ENCODE measurements at regions not wholly inside any gene's neighbourhood (a gene's known extent, or its start where the extent isn't known, plus 50 kb on each side); places are given as distances from the start of the nearest gene placed in this dataset.

DNA sequence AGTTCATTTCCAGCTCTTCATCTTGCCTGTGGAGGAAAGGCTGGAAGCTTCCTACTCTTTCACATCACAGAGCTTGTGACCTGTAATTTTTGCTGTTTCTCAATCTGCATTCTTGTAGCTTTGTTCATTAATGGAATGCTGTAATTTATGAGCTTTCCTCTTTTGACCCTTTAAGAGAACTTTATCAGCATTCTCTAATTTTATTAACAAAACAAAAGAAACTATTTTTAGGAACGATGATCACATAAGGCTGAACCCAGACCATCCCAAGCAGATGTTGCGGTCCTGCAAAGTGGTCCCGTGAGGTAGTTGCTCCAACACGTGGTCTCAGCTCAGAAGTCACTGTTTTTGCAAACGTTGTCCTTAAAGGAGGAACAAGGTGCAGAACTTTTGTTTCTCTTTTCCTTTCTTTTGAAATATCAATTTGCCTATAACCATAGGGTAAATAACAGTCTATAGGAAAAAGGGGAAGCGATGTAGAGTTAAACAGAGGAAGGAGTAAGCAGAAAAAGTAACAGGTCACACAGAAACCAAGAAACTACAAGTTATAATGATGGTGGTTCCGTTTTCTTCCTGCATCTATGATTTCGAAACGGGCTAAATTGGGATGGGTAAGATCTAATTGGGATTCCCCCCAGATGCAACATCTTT is 121.3 kb upstream of the PHACTR1 start:
- no peak overlapping the region for H3K27ac Mint-ChIP-seq (ENCODE audit: unreplicated experiment)
- Histone ChIP-seq H3K79me2 (ENCODE audit: insufficient read depth, low read length) (no peaks in the 10 kb centered on the region), H3K4me2 (ENCODE audit: low read length) (no peak overlapping the region), H2AFZ (ENCODE audit: low read depth, low read length) (no peak overlapping the region), H4K20me1 (ENCODE audit: insufficient read depth, low read length) (no peaks in the 10 kb centered on the region), H3K4me3 (ENCODE audit: insufficient read depth, low read depth, low read length) (no peak overlapping the region), H3K36me3 (ENCODE audit: insufficient read depth, low read length) (no peaks in the 10 kb centered on the region), H3K4me1 (ENCODE audit: insufficient read depth, low read length) (no peaks in the 10 kb centered on the region), H3K9ac (ENCODE audit: low read length) (no peak overlapping the region), H3K9me3 (ENCODE audit: insufficient read depth, low read depth, low read length) (no peaks in the 10 kb centered on the region), H3K27ac (ENCODE audit: low read depth, low read length) (no peak overlapping the region), H3K27me3 (ENCODE audit: insufficient read depth, low read length) (no peaks in the 10 kb centered on the region)
- H3K4me1 Mint-ChIP-seq (ENCODE audit: low read depth, unreplicated experiment), result peaks cover 18% of the 10 kb centered on the region
- FAIRE-seq (no peak), DNase-seq (ENCODE audit: low read depth) (peak; percentile 79)
- TF ChIP-seq CTCF (IDR thresholded peaks at IDR 0.05; ENCODE audit: insufficient read depth, low read depth, low read length) (no peak), EZH2 (IDR thresholded peaks at IDR 0.05; ENCODE audit: insufficient read depth, low read length) (no peak)
- no peak overlapping the region for H3K4me3 Mint-ChIP-seq (ENCODE audit: unreplicated experiment)
- no peaks in the 10 kb centered on the region for H3K9me3 Mint-ChIP-seq (ENCODE audit: unreplicated experiment)
- H3K27me3 Mint-ChIP-seq (ENCODE audit: low read depth, unreplicated experiment), result no peaks in the 10 kb centered on the region
- H3K36me3 Mint-ChIP-seq (ENCODE audit: low read depth, unreplicated experiment), result no peaks in the 10 kb centered on the region

DNA sequence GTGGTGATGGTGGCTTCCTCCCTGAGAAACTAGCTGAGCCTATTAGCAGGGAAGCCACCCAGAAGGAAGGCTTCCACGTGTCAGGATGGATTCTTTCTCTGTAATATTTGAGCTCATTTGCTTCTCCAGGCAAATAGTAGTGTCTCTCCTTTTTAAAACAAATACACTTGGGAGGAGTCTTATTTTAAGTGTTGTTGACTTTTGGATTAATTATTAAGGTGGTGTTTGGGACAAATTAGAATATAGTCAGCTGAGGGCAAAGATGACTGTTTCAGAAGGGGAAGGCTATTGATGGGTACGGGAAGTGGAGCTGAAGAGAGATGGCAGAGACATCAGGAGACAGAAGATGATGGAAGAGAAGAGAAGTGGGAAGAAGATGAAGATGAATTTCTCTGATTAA is 119.8 kb upstream of the PHACTR1 start:
- no peak overlapping the region for H2AFZ ChIP-seq (ENCODE audit: low read depth, low read length)
- H3K4me3 Mint-ChIP-seq (ENCODE audit: unreplicated experiment), result no peak overlapping the region

More for the DNA sequence above, 119.8 kb upstream of the PHACTR1 start:
- H3K27ac Mint-ChIP-seq (ENCODE audit: unreplicated experiment), result no peak overlapping the region
- no peak overlapping the region for H3K4me3 ChIP-seq (ENCODE audit: insufficient read depth, low read depth, low read length)
- no peaks in the 10 kb centered on the region for H3K9me3 ChIP-seq (ENCODE audit: insufficient read depth, low read depth, low read length)
- H3K27me3 ChIP-seq (ENCODE audit: insufficient read depth, low read length), result no peaks in the 10 kb centered on the region
- H3K27ac ChIP-seq (ENCODE audit: low read depth, low read length), result no peak overlapping the region
- H3K36me3 Mint-ChIP-seq (ENCODE audit: low read depth, unreplicated experiment), result no peaks in the 10 kb centered on the region
- no peak for DNase-seq (ENCODE audit: low read depth)
- H3K79me2 ChIP-seq (ENCODE audit: insufficient read depth, low read length), result no peaks in the 10 kb centered on the region
- H3K9ac ChIP-seq (ENCODE audit: low read length), result no peak overlapping the region
- TF ChIP-seq CTCF (IDR thresholded peaks at IDR 0.05; ENCODE audit: insufficient read depth, low read depth, low read length) (no peak), EZH2 (IDR thresholded peaks at IDR 0.05; ENCODE audit: insufficient read depth, low read length) (no peak)
- H3K27me3 Mint-ChIP-seq (ENCODE audit: low read depth, unreplicated experiment), result no peaks in the 10 kb centered on the region
- no peaks in the 10 kb centered on the region for H4K20me1 ChIP-seq (ENCODE audit: insufficient read depth, low read length)
- H3K36me3 ChIP-seq (ENCODE audit: insufficient read depth, low read length), result no peaks in the 10 kb centered on the region
- no peaks in the 10 kb centered on the region for H3K4me1 ChIP-seq (ENCODE audit: insufficient read depth, low read length)
- H3K4me1 Mint-ChIP-seq (ENCODE audit: low read depth, unreplicated experiment), result peaks cover 18% of the 10 kb centered on the region
- no peaks in the 10 kb centered on the region for H3K9me3 Mint-ChIP-seq (ENCODE audit: unreplicated experiment)
- FAIRE-seq, result no peak
- no peak overlapping the region for H3K4me2 ChIP-seq (ENCODE audit: low read length)

All from astrocyte (in vitro differentiated cells and primary cell).